Hepatocyte (in vitro differentiated cells): ENCODE measurements at regions not wholly inside any gene's neighbourhood (a gene's known extent, or its start where the extent isn't known, plus 50 kb on each side); places are given as distances from the start of the nearest gene placed in this dataset.

ENCODE experiments used
- CTCF ChIP-seq: fragments of 200-600 bp; sonication (generic); IDR thresholded peaks from 2 replicates; pipeline ENCODE4 v1.5.1; 2016; ENCODE audit warnings: antibody characterized with exemption, mild to moderate bottlenecking; ENCODE audit not compliant: poor library complexity
- EZH2 ChIP-seq: fragments of 200-600 bp; sonication (generic); IDR thresholded peaks from 2 replicates; pipeline ENCODE4 v1.6.1; 2016; ENCODE audit warnings: antibody characterized with exemption, mild to moderate bottlenecking, borderline replicate concordance
- EZH2phosphoT487 ChIP-seq: fragments of 200-600 bp; sonication (generic); IDR thresholded peaks from one replicate; pipeline ENCODE4 v1.6.1; 2018; ENCODE audit warnings: antibody characterized with exemption, mild to moderate bottlenecking, low read depth, moderate library complexity; ENCODE audit not compliant: unreplicated experiment, severe bottlenecking

- TF ChIP-seq EZH2phosphoT487 (no peak), CTCF (no peak), EZH2 (no peak)
Measured at GRCh38 chr6:22059946-22060345, 236.9 kb downstream of the PRL start.
